Calu3 (cell line): ENCODE measurements at regions not wholly inside any gene's neighbourhood (a gene's known extent, or its start where the extent isn't known, plus 50 kb on each side); places are given as distances from the start of the nearest gene placed in this dataset.
"Not testable (repeated sequence)": the region's sequence is repeated elsewhere in the genome, so short reads cannot be mapped to it uniquely, and the experiment has no call there.

Experiments
- BruUV-seq: library from RNA; stranded (reverse); fragments of 400-500 nt; replicated peaks from 2 replicates; lab custom pipeline; 2021; lab: Mats Ljungman, UMichigan
- CTCF ChIA-PET: fragments of 300-600 bp; sonication (Branson Sonifier 250); formaldehyde crosslinking; loops from one replicate; lab custom pipeline; 2022; ENCODE audit warnings: antibody characterized with exemption; lab: Charles Lee
- DNase-seq: peaks from one replicate; pipeline ENCODE4 v3.0.0; 2022
- H3K27ac Mint-ChIP-seq: one replicate; pipeline ENCODE4 v1.8.0; 2022; ENCODE audit warnings: mixed read lengths; ENCODE audit not compliant: unreplicated experiment
- H3K27me3 Mint-ChIP-seq: one replicate; pipeline ENCODE4 v1.8.0; 2022; ENCODE audit warnings: mixed read lengths; ENCODE audit not compliant: unreplicated experiment
- H3K36me3 Mint-ChIP-seq: one replicate; pipeline ENCODE4 v1.8.0; 2022; ENCODE audit warnings: mild to moderate bottlenecking, moderate library complexity, mixed read lengths; ENCODE audit not compliant: insufficient read depth, unreplicated experiment
- H3K4me1 Mint-ChIP-seq: one replicate; pipeline ENCODE4 v1.8.0; 2022; ENCODE audit warnings: mild to moderate bottlenecking, low read depth, mixed read lengths; ENCODE audit not compliant: unreplicated experiment
- H3K4me3 Mint-ChIP-seq: one replicate; pipeline ENCODE4 v1.8.0; 2022; ENCODE audit warnings: mild to moderate bottlenecking, low read depth, moderate library complexity, mixed read lengths; ENCODE audit not compliant: unreplicated experiment
- H3K9me3 Mint-ChIP-seq: one replicate; pipeline ENCODE4 v1.8.0; 2022; ENCODE audit warnings: low read depth, mixed read lengths; ENCODE audit not compliant: unreplicated experiment
- intact Hi-C: fragments of 100-400 bp; cut with micrococcal nuclease; formaldehyde crosslinking; loops from one replicate; pipeline ENCODE4 v1.10.0; 2022; ENCODE audit not compliant: unreplicated experiment
- TF ChIP-seq, protein P1 (sequence below): fragments of 200-600 bp; IDR thresholded peaks from one replicate; pipeline ENCODE4 v1.8.0; 2022; ENCODE audit warnings: antibody characterized with exemption; ENCODE audit not compliant: unreplicated experiment

GRCh38 chr4:54402880-54403480, 173.9 kb downstream of the PDGFRA start:
- no peak for DNase-seq
- intact Hi-C loops = no loop called here
- Mint-ChIP-seq H3K4me1 (peaks cover 12% of the 10 kb centered on the region), H3K36me3 (no peaks in the 10 kb centered on the region), H3K4me3 (no peak overlapping the region), H3K27ac (no peak overlapping the region), H3K9me3 (no peaks in the 10 kb centered on the region), H3K27me3 (peaks cover 13% of the 10 kb centered on the region)
- CTCF ChIA-PET = no interaction called here
- BruUV-seq = no TSS peak
- TF ChIP-seq, protein P1, sequence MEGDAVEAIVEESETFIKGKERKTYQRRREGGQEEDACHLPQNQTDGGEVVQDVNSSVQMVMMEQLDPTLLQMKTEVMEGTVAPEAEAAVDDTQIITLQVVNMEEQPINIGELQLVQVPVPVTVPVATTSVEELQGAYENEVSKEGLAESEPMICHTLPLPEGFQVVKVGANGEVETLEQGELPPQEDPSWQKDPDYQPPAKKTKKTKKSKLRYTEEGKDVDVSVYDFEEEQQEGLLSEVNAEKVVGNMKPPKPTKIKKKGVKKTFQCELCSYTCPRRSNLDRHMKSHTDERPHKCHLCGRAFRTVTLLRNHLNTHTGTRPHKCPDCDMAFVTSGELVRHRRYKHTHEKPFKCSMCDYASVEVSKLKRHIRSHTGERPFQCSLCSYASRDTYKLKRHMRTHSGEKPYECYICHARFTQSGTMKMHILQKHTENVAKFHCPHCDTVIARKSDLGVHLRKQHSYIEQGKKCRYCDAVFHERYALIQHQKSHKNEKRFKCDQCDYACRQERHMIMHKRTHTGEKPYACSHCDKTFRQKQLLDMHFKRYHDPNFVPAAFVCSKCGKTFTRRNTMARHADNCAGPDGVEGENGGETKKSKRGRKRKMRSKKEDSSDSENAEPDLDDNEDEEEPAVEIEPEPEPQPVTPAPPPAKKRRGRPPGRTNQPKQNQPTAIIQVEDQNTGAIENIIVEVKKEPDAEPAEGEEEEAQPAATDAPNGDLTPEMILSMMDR = no peak

GRCh38 chr4:54403700-54404453, 174.8 kb downstream of the PDGFRA start:
- Mint-ChIP-seq H3K4me3 (no peak overlapping the region), H3K36me3 (no peaks in the 10 kb centered on the region), H3K27me3 (peaks cover 13% of the 10 kb centered on the region), H3K9me3 (no peaks in the 10 kb centered on the region), H3K4me1 (peaks cover 12% of the 10 kb centered on the region), H3K27ac (no peak overlapping the region)
- intact Hi-C loops = no loop called here
- CTCF ChIA-PET = no interaction called here
- no TSS peak for BruUV-seq
- DNase-seq = no peak
- TF ChIP-seq, protein P1 = no peak

- H3K27ac Mint-ChIP-seq, CTCF ChIA-PET, intact Hi-C loops, BruUV-seq, DNase-seq, H3K9me3 Mint-ChIP-seq, H3K4me1 Mint-ChIP-seq, H3K4me3 Mint-ChIP-seq, H3K36me3 Mint-ChIP-seq: not testable (repeated sequence)
- peaks cover 13% of the 10 kb centered on the region for H3K27me3 Mint-ChIP-seq
Observed at GRCh38 chr4:54409270-54409817, 180.3 kb downstream of the PDGFRA start.

DNA sequence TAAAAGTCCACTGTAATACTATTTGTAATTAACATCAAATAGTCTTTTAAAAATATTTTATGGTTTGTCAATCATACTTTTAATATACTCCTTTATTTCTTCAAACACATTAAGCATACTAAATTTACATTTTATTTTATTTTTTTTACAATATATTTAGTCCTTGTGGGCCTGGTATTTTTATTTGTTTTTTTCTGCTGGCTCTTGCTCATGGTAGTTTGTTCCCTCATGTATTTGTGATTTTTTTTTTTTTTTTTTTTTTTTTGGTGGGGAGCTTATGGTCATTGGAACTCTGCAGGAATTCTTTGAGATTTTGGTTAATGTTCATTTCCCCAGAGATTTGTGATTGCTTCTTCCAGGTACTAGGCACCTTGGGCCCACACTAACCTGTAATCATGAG, 185.5 kb downstream of the PDGFRA start:
- peaks cover 2% of the 10 kb centered on the region for H3K9me3 Mint-ChIP-seq
- CTCF ChIA-PET = no interaction called here
- no TSS peak for BruUV-seq
- intact Hi-C loops = no loop called here
- no peaks in the 10 kb centered on the region for H3K36me3 Mint-ChIP-seq
- H3K27me3 Mint-ChIP-seq = no peaks in the 10 kb centered on the region
- no peak overlapping the region for H3K4me3 Mint-ChIP-seq
- TF ChIP-seq, protein P1 = no peak
- no peak for DNase-seq
- no peak overlapping the region for H3K27ac Mint-ChIP-seq
- H3K4me1 Mint-ChIP-seq = no peaks in the 10 kb centered on the region
